ENCODE measurements at regions not wholly inside any gene's neighbourhood (a gene's known extent, or its start where the extent isn't known, plus 50 kb on each side); places are given as distances from the start of the nearest gene placed in this dataset.

DNA sequence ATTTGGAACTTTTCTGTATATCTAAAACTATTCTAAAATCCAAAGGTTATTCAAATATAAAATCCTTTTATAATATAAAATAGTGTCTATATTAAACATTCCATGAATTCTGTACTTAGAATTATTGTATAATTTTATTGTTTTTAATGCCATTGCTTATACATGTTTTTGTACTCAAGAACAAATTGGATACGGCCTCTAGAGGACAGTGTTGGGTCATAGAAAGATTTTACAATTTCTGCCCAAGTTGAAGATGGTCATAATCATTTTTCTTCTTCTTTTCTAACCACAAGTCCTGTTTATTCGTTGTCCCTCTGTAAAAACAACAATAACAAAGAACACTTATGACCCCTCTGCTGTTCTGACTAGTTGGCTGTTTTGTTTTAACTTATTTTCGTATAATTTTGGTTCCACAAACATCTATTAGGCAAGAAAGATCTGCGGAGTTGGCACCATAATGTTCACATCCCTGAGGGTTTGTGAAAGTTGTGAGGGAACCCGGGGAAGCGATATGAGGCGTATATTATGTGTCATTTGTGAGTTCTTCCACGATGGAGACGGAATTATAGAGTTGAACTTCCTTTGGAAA lies 75.7 kb upstream of the KIF26B start:
- TF ChIP-seq EP300 (IDR thresholded peaks at IDR 0.05; ENCODE audit: borderline replicate concordance) (no peak), RAD21 (IDR thresholded peaks at IDR 0.05; ENCODE audit: low read depth) (peak; percentile 70), YY1 (IDR thresholded peaks at IDR 0.05; ENCODE audit: low read depth) (no peak)

DNA sequence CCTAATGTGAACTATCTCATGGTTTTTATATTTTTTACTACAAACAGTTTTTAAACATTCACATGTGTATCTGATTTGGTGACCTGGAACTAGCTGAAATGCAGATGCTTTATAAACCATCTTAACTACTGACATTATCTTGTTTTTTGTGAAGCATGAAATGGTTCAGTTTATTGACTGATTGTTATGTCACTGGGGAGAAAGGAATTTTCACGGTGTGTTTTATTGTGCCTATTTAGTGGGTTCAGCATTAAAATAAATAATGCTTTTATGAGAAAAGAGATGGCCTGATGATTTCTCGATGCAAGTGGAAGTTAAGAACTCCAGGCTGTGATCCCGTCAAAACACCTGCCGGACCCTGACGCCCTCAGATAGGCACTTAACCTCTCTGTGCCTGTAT lies 79.9 kb upstream of the KIF26B start:
- TF ChIP-seq CEBPB (IDR thresholded peaks at IDR 0.05) (no peak), FOXM1 (IDR thresholded peaks at IDR 0.05; ENCODE audit: borderline replicate concordance, low read depth) (no peak), MAX (IDR thresholded peaks at IDR 0.05) (no peak), TAF1 (IDR thresholded peaks at IDR 0.05; ENCODE audit: low read depth) (no peak), ZBTB7A (IDR thresholded peaks at IDR 0.05; ENCODE audit: low read depth) (no peak), TEAD4 (IDR thresholded peaks at IDR 0.05) (no peak), CREB1 (IDR thresholded peaks at IDR 0.05; ENCODE audit: low read depth) (no peak), TCF12 (IDR thresholded peaks at IDR 0.05; ENCODE audit: low read depth) (no peak)

- no peak for TF ChIP-seq CEBPB (IDR thresholded peaks at IDR 0.05)
- no peak for TF ChIP-seq CREB1 (IDR thresholded peaks at IDR 0.05; ENCODE audit: low read depth)
- TF ChIP-seq YY1 (IDR thresholded peaks at IDR 0.05; ENCODE audit: low read depth): no peak
- no peak for TF ChIP-seq EP300 (IDR thresholded peaks at IDR 0.05; ENCODE audit: borderline replicate concordance)
- no peak for TF ChIP-seq ZBTB7A (IDR thresholded peaks at IDR 0.05; ENCODE audit: low read depth)
These were observed 80.5 kb upstream of the KIF26B start for GRCh38 chr1:245074232-245074747.

DNA sequence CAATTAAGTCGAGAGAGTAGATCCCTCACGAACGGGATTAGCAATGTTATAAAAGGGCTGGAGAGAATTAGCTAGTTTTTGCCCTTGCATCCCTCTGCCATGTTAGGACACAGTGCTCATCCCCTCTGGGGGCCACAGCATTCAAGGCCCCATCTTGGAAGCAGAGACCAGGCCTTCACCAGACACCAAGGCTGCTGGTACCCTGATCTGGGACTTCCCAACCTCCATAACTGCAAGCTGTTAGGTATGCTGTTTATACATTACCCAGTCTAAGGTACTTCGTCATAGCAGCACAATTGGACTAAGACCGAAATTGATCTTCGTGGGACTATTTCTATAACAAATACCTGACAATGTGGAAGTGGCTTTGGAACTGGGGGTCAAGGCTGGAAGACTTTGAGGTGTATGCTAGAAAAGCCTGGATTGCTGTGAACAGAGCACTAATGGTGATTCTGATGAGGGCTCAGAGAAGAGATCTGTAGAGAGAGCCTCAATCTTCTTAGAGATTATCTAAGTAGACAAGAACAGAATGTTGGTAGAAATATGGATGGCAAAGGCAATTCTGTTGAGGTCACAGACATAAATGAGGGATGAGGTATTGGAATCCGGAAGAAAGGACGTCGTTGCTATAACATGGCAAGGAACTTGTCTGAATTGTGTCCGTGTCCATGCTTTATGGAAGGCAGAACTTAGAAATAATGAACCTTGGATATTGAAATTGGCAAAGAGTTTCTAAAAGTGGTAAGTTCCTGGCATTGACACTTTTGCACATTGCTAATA lies 83.8 kb upstream of the KIF26B start:
- TF ChIP-seq USF1 (IDR thresholded peaks at IDR 0.05): no peak
- no peak for TF ChIP-seq MAX (IDR thresholded peaks at IDR 0.05)
- TF ChIP-seq TEAD4 (IDR thresholded peaks at IDR 0.05): no peak
- no peak for TF ChIP-seq RAD21 (IDR thresholded peaks at IDR 0.05; ENCODE audit: low read depth)
- TF ChIP-seq, protein P1, sequence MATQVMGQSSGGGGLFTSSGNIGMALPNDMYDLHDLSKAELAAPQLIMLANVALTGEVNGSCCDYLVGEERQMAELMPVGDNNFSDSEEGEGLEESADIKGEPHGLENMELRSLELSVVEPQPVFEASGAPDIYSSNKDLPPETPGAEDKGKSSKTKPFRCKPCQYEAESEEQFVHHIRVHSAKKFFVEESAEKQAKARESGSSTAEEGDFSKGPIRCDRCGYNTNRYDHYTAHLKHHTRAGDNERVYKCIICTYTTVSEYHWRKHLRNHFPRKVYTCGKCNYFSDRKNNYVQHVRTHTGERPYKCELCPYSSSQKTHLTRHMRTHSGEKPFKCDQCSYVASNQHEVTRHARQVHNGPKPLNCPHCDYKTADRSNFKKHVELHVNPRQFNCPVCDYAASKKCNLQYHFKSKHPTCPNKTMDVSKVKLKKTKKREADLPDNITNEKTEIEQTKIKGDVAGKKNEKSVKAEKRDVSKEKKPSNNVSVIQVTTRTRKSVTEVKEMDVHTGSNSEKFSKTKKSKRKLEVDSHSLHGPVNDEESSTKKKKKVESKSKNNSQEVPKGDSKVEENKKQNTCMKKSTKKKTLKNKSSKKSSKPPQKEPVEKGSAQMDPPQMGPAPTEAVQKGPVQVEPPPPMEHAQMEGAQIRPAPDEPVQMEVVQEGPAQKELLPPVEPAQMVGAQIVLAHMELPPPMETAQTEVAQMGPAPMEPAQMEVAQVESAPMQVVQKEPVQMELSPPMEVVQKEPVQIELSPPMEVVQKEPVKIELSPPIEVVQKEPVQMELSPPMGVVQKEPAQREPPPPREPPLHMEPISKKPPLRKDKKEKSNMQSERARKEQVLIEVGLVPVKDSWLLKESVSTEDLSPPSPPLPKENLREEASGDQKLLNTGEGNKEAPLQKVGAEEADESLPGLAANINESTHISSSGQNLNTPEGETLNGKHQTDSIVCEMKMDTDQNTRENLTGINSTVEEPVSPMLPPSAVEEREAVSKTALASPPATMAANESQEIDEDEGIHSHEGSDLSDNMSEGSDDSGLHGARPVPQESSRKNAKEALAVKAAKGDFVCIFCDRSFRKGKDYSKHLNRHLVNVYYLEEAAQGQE (IDR thresholded peaks at IDR 0.05; ENCODE audit: low read depth): no peak
- no peak for TF ChIP-seq NFIC (IDR thresholded peaks at IDR 0.05)
- TF ChIP-seq ZBTB7A (IDR thresholded peaks at IDR 0.05; ENCODE audit: low read depth): no peak
- TF ChIP-seq YY1 (IDR thresholded peaks at IDR 0.05; ENCODE audit: low read depth): no peak
- TF ChIP-seq EP300 (IDR thresholded peaks at IDR 0.05; ENCODE audit: borderline replicate concordance): no peak
- no peak for TF ChIP-seq CREB1 (IDR thresholded peaks at IDR 0.05; ENCODE audit: low read depth)
- no peak for TF ChIP-seq EGR1 (IDR thresholded peaks at IDR 0.05)

GRCh38 chr1:245067257-245067656 lies 87.5 kb upstream of the KIF26B start:
- TF ChIP-seq TAF1 (IDR thresholded peaks at IDR 0.05; ENCODE audit: low read depth) (no peak), EP300 (IDR thresholded peaks at IDR 0.05; ENCODE audit: borderline replicate concordance) (no peak), ZBTB7A (IDR thresholded peaks at IDR 0.05; ENCODE audit: low read depth) (no peak), NFIC (IDR thresholded peaks at IDR 0.05) (no peak), TCF12 (IDR thresholded peaks at IDR 0.05; ENCODE audit: low read depth) (no peak), FOXM1 (IDR thresholded peaks at IDR 0.05; ENCODE audit: borderline replicate concordance, low read depth) (no peak), TEAD4 (IDR thresholded peaks at IDR 0.05) (no peak), CEBPB (IDR thresholded peaks at IDR 0.05) (no peak), CREB1 (IDR thresholded peaks at IDR 0.05; ENCODE audit: low read depth) (no peak), MAX (IDR thresholded peaks at IDR 0.05) (no peak)
- TF ChIP-seq, protein P1 (IDR thresholded peaks at IDR 0.05; ENCODE audit: low read depth): no peak

DNA sequence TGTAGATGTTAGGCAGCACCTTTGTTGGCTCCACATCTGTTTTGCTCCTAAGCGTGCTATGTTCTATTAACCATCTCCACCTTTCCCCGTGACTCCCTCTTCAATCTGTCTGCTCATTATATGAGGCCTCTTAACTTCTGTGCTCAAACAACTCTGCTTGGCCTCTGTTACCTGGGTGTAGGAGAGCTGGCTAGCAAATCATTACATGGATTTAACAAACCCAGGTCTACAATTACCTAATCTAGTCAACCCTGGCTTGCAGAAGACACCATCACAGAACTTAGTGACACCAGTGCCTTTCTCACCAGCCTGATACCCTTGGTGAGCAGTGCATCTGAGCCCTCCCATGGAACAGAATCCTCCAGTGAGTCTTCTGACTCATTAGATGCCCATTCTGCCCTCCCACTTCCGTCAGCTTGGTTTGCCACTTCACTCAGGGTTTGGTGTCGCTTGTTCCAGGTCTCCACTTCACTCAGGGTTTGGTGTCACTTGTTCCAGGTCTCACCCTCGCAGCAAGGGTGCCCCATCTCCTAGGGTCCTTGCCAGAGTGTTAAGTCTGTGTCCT lies 92.0 kb upstream of the KIF26B start:
- TF ChIP-seq USF1 (IDR thresholded peaks at IDR 0.05) (no peak), TCF12 (IDR thresholded peaks at IDR 0.05; ENCODE audit: low read depth) (no peak), RAD21 (IDR thresholded peaks at IDR 0.05; ENCODE audit: low read depth) (no peak), CEBPB (IDR thresholded peaks at IDR 0.05) (no peak), MAX (IDR thresholded peaks at IDR 0.05) (no peak), TAF1 (IDR thresholded peaks at IDR 0.05; ENCODE audit: low read depth) (no peak), YY1 (IDR thresholded peaks at IDR 0.05; ENCODE audit: low read depth) (no peak), TEAD4 (IDR thresholded peaks at IDR 0.05) (no peak), EP300 (IDR thresholded peaks at IDR 0.05; ENCODE audit: borderline replicate concordance) (no peak)
- TF ChIP-seq, protein P1 (IDR thresholded peaks at IDR 0.05; ENCODE audit: low read depth): no peak

All from Ishikawa (cell line).